Small intestine (tissue), 7 donors: ENCODE measurements at regions not wholly inside any gene's neighbourhood (a gene's known extent, or its start where the extent isn't known, plus 50 kb on each side); places are given as distances from the start of the nearest gene placed in this dataset.

ENCODE experiments used
- DNase-seq, 2 donors: peaks; one replicate each; pipeline versions ENCODE4 v3.0.0 to v3.0.0-alpha.2; 2013
- FAIRE-seq: peaks from 2 replicates; lab custom pipeline; 2012; peaks lifted over from hg19 to GRCh38; lab: Jason Lieb, UNC
- H3K27ac ChIP-seq, 3 donors: one replicate each; pipeline ENCODE4 v1.5.1; 2013; ENCODE audit warnings: low read length in 2 of 3, mild to moderate bottlenecking in 2 of 3, control low read depth in 1 of 3, inconsistent platforms in 1 of 3, low read depth in 1 of 3, moderate library complexity in 1 of 3
- H3K27me3 ChIP-seq, 3 donors: one replicate each; pipeline ENCODE4 v1.6.1; 2013; ENCODE audit warnings: low read length in 3 of 3, inconsistent platforms in 1 of 3; ENCODE audit not compliant: control insufficient read depth in 3 of 3, insufficient read depth in 3 of 3
- H3K36me3 ChIP-seq, 3 donors: one replicate each; pipeline ENCODE4 v1.6.1; 2013; ENCODE audit warnings: low read length in 3 of 3, inconsistent platforms in 1 of 3, low read depth in 1 of 3, mild to moderate bottlenecking in 1 of 3, moderate library complexity in 1 of 3; ENCODE audit not compliant: control insufficient read depth in 3 of 3, insufficient read depth in 2 of 3
- H3K4me1 ChIP-seq, 3 donors: one replicate each; pipeline ENCODE4 v1.6.1; 2013; ENCODE audit warnings: low read length in 2 of 3, inconsistent platforms in 1 of 3, low read depth in 1 of 3, mild to moderate bottlenecking in 1 of 3, moderate library complexity in 1 of 3; ENCODE audit not compliant: control insufficient read depth in 3 of 3, insufficient read depth in 2 of 3
- H3K4me3 ChIP-seq, 3 donors: one replicate each; pipeline ENCODE4 v1.5.1; 2013; ENCODE audit warnings: low read length in 3 of 3, control low read depth in 1 of 3, inconsistent platforms in 1 of 3, low read depth in 1 of 3, mild to moderate bottlenecking in 1 of 3, moderate library complexity in 1 of 3
- H3K9me3 ChIP-seq, 2 donors: one replicate each; pipeline ENCODE4 v1.6.1; 2013; ENCODE audit warnings: low read depth in 1 of 2, low read length in 1 of 2; ENCODE audit not compliant: control insufficient read depth in 2 of 2, insufficient read depth in 1 of 2
- WGBS, 3 donors: extraction: QIAGEN DNeasy Blood & Tissue Kit; methylation state at CpG; one replicate each; pipeline ENCODE4 v1.1.7; 2013; 5-methylcytosine and 5-hydroxymethylcytosine counted together
- donor health status: healthy with polysubstance abuse.
- donor health status: control.
- donor health status: control.
- donor health status: Bipolar disorder and iron deficiency.
- donor health status: healthy.

- Histone ChIP-seq H3K4me1 (no peaks in the 10 kb centered on the region), H3K27ac (no peak overlapping the region), H3K36me3 (no peaks in the 10 kb centered on the region), H3K27me3 (no peaks in the 10 kb centered on the region), H3K4me3 (no peak overlapping the region), H3K9me3 (no peaks in the 10 kb centered on the region)
- DNase-seq (no peak), FAIRE-seq (no peak)
These were observed 149.6 kb upstream of the CWC22 start for GRCh38 chr2:180156651-180157050.

DNA sequence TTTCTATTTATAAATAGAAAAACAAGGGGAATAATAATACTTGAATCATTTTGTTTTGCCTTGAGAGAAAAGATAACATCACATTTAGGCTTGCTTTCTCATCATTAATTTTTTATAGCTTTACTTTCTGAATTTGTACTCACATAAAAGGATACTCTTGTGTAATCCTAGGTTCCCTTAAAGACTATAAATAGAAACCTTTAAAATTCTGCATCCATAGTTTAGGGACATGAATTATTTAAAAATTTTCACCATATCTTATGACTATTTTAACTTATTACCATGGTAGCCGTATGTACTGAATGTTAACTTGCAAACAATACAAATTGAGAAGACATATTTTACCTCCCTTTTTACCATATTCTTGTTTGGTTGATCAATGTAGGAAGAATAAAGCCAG lies 143.5 kb upstream of the CWC22 start:
- no peak overlapping the region for H3K4me3 ChIP-seq
- H3K27ac ChIP-seq: no peak overlapping the region
- no peaks in the 10 kb centered on the region for H3K36me3 ChIP-seq
- 81 to 85% (median 84%) methylated on average over 1 of the region's 1 CpG for WGBS, 3 donors
- no peak for FAIRE-seq
- H3K9me3 ChIP-seq: no peaks in the 10 kb centered on the region
- no peak for DNase-seq
- H3K4me1 ChIP-seq: no peaks in the 10 kb centered on the region
- no peaks in the 10 kb centered on the region for H3K27me3 ChIP-seq

GRCh38 chr2:180146541-180146940 lies 139.4 kb upstream of the CWC22 start:
- Histone ChIP-seq H3K9me3 (no peaks in the 10 kb centered on the region), H3K27me3 (no peaks in the 10 kb centered on the region), H3K4me1 (no peaks in the 10 kb centered on the region), H3K27ac (no peak overlapping the region), H3K4me3 (no peak overlapping the region), H3K36me3 (no peaks in the 10 kb centered on the region)
- no peak for FAIRE-seq
- no peak for DNase-seq
- WGBS, 3 donors: 42 to 60% (median 55%) methylated on average over 2 of the region's 2 CpGs

DNA sequence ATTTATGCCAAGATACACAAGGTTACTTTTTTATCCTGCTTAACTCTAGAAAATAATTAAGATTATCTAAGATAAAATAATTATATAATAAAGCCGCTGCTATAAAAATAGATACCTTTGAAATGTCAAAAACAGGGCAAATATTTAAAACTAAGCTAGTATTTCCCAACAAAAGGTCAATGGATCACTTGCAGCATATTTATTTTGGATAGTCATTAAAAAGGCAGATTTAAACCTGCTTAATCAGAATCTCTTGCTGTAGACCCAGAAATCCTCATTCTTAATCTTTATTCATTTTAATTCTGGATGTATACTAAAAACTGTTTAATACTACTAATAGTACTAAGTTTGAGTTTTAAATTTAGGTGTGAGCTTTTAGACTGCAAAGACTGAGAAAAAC lies 139.0 kb upstream of the CWC22 start:
- Histone ChIP-seq H3K36me3 (no peaks in the 10 kb centered on the region), H3K4me1 (no peaks in the 10 kb centered on the region), H3K9me3 (no peaks in the 10 kb centered on the region), H3K4me3 (no peak overlapping the region), H3K27me3 (no peaks in the 10 kb centered on the region), H3K27ac (no peak overlapping the region)
- no peak for FAIRE-seq
- no peak for DNase-seq
- WGBS, 3 donors: 61 to 75% (median 64%) methylated on average over 1 of the region's 1 CpG

DNA sequence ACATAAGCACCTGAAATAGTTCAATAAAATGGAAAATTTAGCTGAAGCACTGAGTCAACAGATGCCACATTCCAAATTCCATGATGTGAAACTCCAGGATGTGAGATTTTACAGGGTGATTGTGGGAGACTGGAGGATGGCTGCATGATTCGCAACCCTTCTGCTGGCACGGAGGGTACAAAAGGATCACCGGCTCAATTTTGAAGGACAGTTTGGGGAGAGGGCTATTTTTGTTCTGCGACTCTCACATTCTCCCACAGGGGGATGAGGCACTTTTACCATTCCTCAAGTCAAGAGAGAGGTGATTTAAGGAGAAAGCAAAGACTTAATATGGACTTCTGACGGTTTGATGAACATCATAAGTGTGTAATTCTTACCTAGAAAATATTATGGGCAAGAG lies 138.1 kb upstream of the CWC22 start:
- WGBS, 3 donors: 80 to 87% (median 86%) methylated on average over 5 of the region's 5 CpGs
- no peak overlapping the region for H3K27ac ChIP-seq
- H3K27me3 ChIP-seq: no peaks in the 10 kb centered on the region
- no peaks in the 10 kb centered on the region for H3K9me3 ChIP-seq
- DNase-seq: no peak
- H3K4me1 ChIP-seq: no peaks in the 10 kb centered on the region
- no peak for FAIRE-seq
- no peaks in the 10 kb centered on the region for H3K36me3 ChIP-seq
- no peak overlapping the region for H3K4me3 ChIP-seq

GRCh38 chr2:180144338-180144813 lies 137.3 kb upstream of the CWC22 start:
- DNase-seq (no peak), FAIRE-seq (no peak)
- Histone ChIP-seq H3K36me3 (no peaks in the 10 kb centered on the region), H3K4me1 (no peaks in the 10 kb centered on the region), H3K27me3 (no peaks in the 10 kb centered on the region), H3K27ac (no peak overlapping the region), H3K9me3 (no peaks in the 10 kb centered on the region), H3K4me3 (no peak overlapping the region)

DNA sequence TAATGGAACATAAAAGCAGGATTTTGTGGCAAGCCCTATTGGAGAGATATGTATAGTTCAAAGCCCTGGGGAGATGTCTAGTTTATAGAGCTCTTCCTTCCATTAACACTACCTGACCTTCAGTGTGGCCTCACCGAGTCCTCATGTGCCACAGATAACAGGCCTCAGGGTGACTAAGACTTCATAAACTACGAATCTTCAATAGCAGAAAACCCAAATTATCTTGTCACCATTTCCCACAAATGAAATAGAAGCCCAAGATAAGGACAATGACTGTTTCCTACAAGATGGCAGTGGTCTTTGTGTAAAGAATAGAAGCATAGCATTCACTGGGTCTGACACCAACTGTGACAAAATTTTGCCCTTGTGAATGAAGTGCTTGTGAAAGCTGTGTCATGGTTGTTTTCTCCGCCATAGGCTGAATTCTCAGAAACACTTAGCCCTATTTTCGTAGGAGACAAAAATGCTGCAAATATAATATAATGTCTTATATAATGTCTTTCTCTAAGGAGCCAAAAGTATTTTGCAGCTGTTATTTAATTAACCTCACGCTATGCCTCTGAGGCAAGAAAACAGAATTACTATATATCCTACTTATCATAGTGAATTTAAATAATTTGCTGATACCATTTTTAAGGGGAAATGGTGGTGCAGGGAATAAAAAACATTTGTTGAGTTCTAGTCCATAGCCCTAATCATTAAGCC lies 136.7 kb upstream of the CWC22 start:
- no peak for FAIRE-seq
- DNase-seq: no peak
- Histone ChIP-seq H3K27me3 (no peaks in the 10 kb centered on the region), H3K4me1 (no peaks in the 10 kb centered on the region), H3K4me3 (no peak overlapping the region), H3K9me3 (no peaks in the 10 kb centered on the region), H3K27ac (no peak overlapping the region), H3K36me3 (no peaks in the 10 kb centered on the region)
- WGBS, 3 donors: 68 to 79% (median 71%) methylated on average over 5 of the region's 5 CpGs

DNA sequence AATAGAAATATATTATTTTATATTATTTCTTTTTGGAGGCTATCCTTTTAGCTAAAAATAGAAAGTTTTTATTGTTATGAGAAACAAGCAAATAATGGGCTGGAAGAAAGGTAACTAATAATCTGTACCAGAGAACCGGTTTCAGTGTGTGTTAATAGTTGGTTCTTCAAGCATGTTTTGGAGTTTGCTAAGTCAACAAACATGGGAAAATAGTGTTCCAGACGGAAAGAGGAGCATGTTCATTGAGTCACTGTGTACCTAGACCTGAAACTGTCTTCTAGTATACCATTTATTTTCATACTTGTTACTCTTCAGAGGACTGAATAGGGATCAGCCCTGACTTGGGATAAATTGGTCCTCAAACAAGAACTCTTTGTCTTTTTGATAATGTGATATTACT lies 134.5 kb upstream of the CWC22 start:
- no peak for FAIRE-seq
- no peaks in the 10 kb centered on the region for H3K36me3 ChIP-seq
- no peaks in the 10 kb centered on the region for H3K9me3 ChIP-seq
- no peak overlapping the region for H3K27ac ChIP-seq
- no peaks in the 10 kb centered on the region for H3K27me3 ChIP-seq
- no peaks in the 10 kb centered on the region for H3K4me1 ChIP-seq
- DNase-seq: no peak
- 61 to 76% (median 63%) methylated on average over 2 of the region's 2 CpGs for WGBS, 3 donors
- no peak overlapping the region for H3K4me3 ChIP-seq

DNA sequence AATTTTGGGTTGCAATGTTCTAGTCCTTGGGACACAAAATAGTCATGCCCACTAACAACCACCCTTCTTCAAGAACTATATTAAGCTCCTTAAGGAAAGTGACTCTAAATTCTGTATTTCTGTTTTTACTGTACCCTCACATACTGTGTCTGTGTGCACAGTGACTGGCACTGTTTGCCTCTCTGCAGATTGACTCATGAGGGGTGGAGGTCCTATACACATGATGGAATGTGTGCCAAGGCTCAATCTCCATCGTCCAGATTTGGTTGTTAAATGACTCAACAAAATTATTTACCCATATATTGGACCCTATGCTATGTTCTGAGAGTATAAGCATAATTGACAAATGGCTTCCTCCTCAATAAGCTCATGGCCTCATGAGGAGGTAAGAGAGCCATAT lies 126.6 kb upstream of the CWC22 start:
- 35 to 47% (median 40%) methylated on average over 1 of the region's 1 CpG for WGBS, 3 donors
- H3K4me1 ChIP-seq: no peaks in the 10 kb centered on the region
- H3K27me3 ChIP-seq: no peaks in the 10 kb centered on the region
- no peak for DNase-seq
- no peaks in the 10 kb centered on the region for H3K9me3 ChIP-seq
- no peak for FAIRE-seq
- no peak overlapping the region for H3K4me3 ChIP-seq
- no peaks in the 10 kb centered on the region for H3K36me3 ChIP-seq
- no peak overlapping the region for H3K27ac ChIP-seq
